Tibial nerve (tissue), 4 donors: ENCODE measurements at regions not wholly inside any gene's neighbourhood (a gene's known extent, or its start where the extent isn't known, plus 50 kb on each side); places are given as distances from the start of the nearest gene placed in this dataset.

Source experiments
- DNase-seq, 2 donors: peaks; one replicate each; pipeline ENCODE4 v3.0.0-alpha.2; 2019; ENCODE audit warnings: low spot score in 2 of 2
- H3K27ac ChIP-seq, 4 donors: fragments of 200-600 bp; sonication (generic) in 3 of 4; one replicate each; pipeline ENCODE4 v1.5.1; 2017 to 2019; ENCODE audit warnings: mild to moderate bottlenecking in 1 of 4
- H3K27me3 ChIP-seq, 2 donors: fragments of 200-600 bp; sonication (generic) in 1 of 2; one replicate each; pipeline versions ENCODE4 v1.5.1 to v1.6.0; 2017 to 2019
- H3K36me3 ChIP-seq, 3 donors: fragments of 200-600 bp; sonication (generic); one replicate each; pipeline ENCODE4 v1.5.1; 2018 to 2019
- H3K4me1 ChIP-seq, 4 donors: fragments of 200-600 bp; sonication (generic) in 3 of 4; one replicate each; pipeline ENCODE4 v1.5.1; 2017 to 2019
- H3K4me3 ChIP-seq, 4 donors: fragments of 200-600 bp; sonication (generic) in 3 of 4; one replicate each; pipeline ENCODE4 v1.5.1; 2017 to 2019; ENCODE audit warnings: mild to moderate bottlenecking in 1 of 4, moderate library complexity in 1 of 4
- H3K9me3 ChIP-seq, 4 donors: fragments of 200-600 bp; sonication (generic) in 3 of 4; one replicate each; pipeline ENCODE4 v1.5.1; 2017 to 2019
- CTCF ChIP-seq, 5 experiments: fragments of 200-600 bp in 3 of 5; fragments of 450-650 bp in 2 of 5; sonication (generic) in 3 of 5; IDR thresholded peaks; one replicate each; pipeline ENCODE4 v1.5.1; 2016 to 2019; ENCODE audit warnings: antibody characterized with exemption in 5 of 5, mild to moderate bottlenecking in 3 of 5, moderate library complexity in 2 of 5
- EP300 ChIP-seq, 2 donors: sonication (generic); formaldehyde crosslinking; IDR thresholded peaks; one replicate each; pipeline ENCODE4 v1.6.1; 2017; ENCODE audit warnings: antibody characterized with exemption in 2 of 2, mild to moderate bottlenecking in 1 of 2
- POLR2A ChIP-seq, 2 donors: fragments of 450-650 bp; IDR thresholded peaks; one replicate each; pipeline ENCODE4 v1.6.1; 2017; ENCODE audit warnings: antibody characterized with exemption in 2 of 2, mild to moderate bottlenecking in 2 of 2, moderate library complexity in 2 of 2
- WGBS, 2 donors: methylation state at CpG; one replicate each; pipeline ENCODE4 v1.1.5; 2018; 5-methylcytosine and 5-hydroxymethylcytosine counted together

- Histone ChIP-seq H3K4me1 (no peaks in the 10 kb centered on the region), H3K4me3 (no peak overlapping the region), H3K27ac (no peak overlapping the region), H3K36me3 (no peaks in the 10 kb centered on the region), H3K9me3 (no peaks in the 10 kb centered on the region), H3K27me3 (no peaks in the 10 kb centered on the region)
- no peak for TF ChIP-seq CTCF (IDR thresholded peaks at IDR 0.05)
- no peak for TF ChIP-seq POLR2A (IDR thresholded peaks at IDR 0.05)
- TF ChIP-seq EP300 (IDR thresholded peaks at IDR 0.05) = no peak
- 39 to 51% methylated on average over 1 of the region's 1 CpG for WGBS, 2 donors
- DNase-seq = no peak
These were observed 66.7 kb downstream of the CCER1 start for GRCh38 chr12:90888316-90888715.

- H3K27ac ChIP-seq = no peak overlapping the region
- 94 to 96% methylated on average over 4 of the region's 4 CpGs for WGBS, 2 donors
- DNase-seq = no peak
- no peaks in the 10 kb centered on the region for H3K27me3 ChIP-seq
- H3K4me3 ChIP-seq = no peak overlapping the region
- no peaks in the 10 kb centered on the region for H3K36me3 ChIP-seq
- no peaks in the 10 kb centered on the region for H3K9me3 ChIP-seq
- H3K4me1 ChIP-seq = no peaks in the 10 kb centered on the region
- TF ChIP-seq CTCF (IDR thresholded peaks at IDR 0.05) (no peak), EP300 (IDR thresholded peaks at IDR 0.05) (no peak), POLR2A (IDR thresholded peaks at IDR 0.05) (no peak)
These were observed 71.5 kb downstream of the CCER1 start for GRCh38 chr12:90883456-90883855.

GRCh38 chr12:90871726-90872096, 83.3 kb downstream of the CCER1 start:
- H3K9me3 ChIP-seq = no peaks in the 10 kb centered on the region
- no peak for DNase-seq
- H3K36me3 ChIP-seq = no peaks in the 10 kb centered on the region
- no peak overlapping the region for H3K4me3 ChIP-seq
- H3K27me3 ChIP-seq = no peaks in the 10 kb centered on the region
- H3K27ac ChIP-seq = no peak overlapping the region
- TF ChIP-seq POLR2A (IDR thresholded peaks at IDR 0.05) (no peak), CTCF (IDR thresholded peaks at IDR 0.05) (no peak), EP300 (IDR thresholded peaks at IDR 0.05) (no peak)
- H3K4me1 ChIP-seq = no peaks in the 10 kb centered on the region
- WGBS, 2 donors = 77 to 89% methylated on average over 2 of the region's 2 CpGs

GRCh38 chr12:90870971-90871725, 83.8 kb downstream of the CCER1 start:
- DNase-seq = no peak
- WGBS, 2 donors = 82 to 84% methylated on average over 1 of the region's 1 CpG
- TF ChIP-seq CTCF (IDR thresholded peaks at IDR 0.05) = no peak
- no peak for TF ChIP-seq EP300 (IDR thresholded peaks at IDR 0.05)
- TF ChIP-seq POLR2A (IDR thresholded peaks at IDR 0.05) = no peak
- Histone ChIP-seq H3K27ac (no peak overlapping the region), H3K36me3 (no peaks in the 10 kb centered on the region), H3K27me3 (no peaks in the 10 kb centered on the region), H3K9me3 (no peaks in the 10 kb centered on the region), H3K4me3 (no peak overlapping the region), H3K4me1 (no peaks in the 10 kb centered on the region)

GRCh38 chr12:90868626-90869025, 86.3 kb downstream of the CCER1 start:
- 83 to 89% methylated on average over 1 of the region's 1 CpG for WGBS, 2 donors
- Histone ChIP-seq H3K4me1 (no peaks in the 10 kb centered on the region), H3K27me3 (no peaks in the 10 kb centered on the region), H3K9me3 (no peaks in the 10 kb centered on the region), H3K36me3 (no peaks in the 10 kb centered on the region), H3K27ac (no peak overlapping the region), H3K4me3 (no peak overlapping the region)
- no peak for DNase-seq
- TF ChIP-seq CTCF (IDR thresholded peaks at IDR 0.05) (no peak), EP300 (IDR thresholded peaks at IDR 0.05) (no peak), POLR2A (IDR thresholded peaks at IDR 0.05) (no peak)
